PFSK-1 (cell line): ENCODE measurements at regions not wholly inside any gene's neighbourhood (a gene's known extent, or its start where the extent isn't known, plus 50 kb on each side); places are given as distances from the start of the nearest gene placed in this dataset.

ENCODE experiments used
- POLR2AphosphoS5 ChIP-seq: IDR thresholded peaks from 2 replicates; pipeline ENCODE4 v1.6.1; 2012; ENCODE audit warnings: low read depth, mild to moderate bottlenecking, control low read depth, low read length, moderate library complexity
- REST ChIP-seq, 2 experiments: IDR thresholded peaks; 2 replicates each; pipeline versions ENCODE4 v1.6.1 to v1.8.0; 2011 to 2012; ENCODE audit warnings: low read depth in 2 of 2, low read length in 2 of 2, control low read depth in 1 of 2, inconsistent platforms in 1 of 2, mild to moderate bottlenecking in 1 of 2, moderate library complexity in 1 of 2; ENCODE audit not compliant: insufficient read depth in 1 of 2

- TF ChIP-seq REST (IDR thresholded peaks at IDR 0.05; ENCODE audit: insufficient read depth in 1 of 2, low read depth in 2 of 2, low read length in 2 of 2), result no peak
- no peak for TF ChIP-seq POLR2AphosphoS5
Observed at GRCh38 chr2:84169871-84170270, 289.2 kb downstream of the SUCLG1 start.
